Psoas muscle (tissue), 7 donors: ENCODE measurements at regions not wholly inside any gene's neighbourhood (a gene's known extent, or its start where the extent isn't known, plus 50 kb on each side); places are given as distances from the start of the nearest gene placed in this dataset.

Source experiments
- ATAC-seq, 4 donors: fragments of 200-7000 bp; cut with Tn5 transposase; one replicate each; pipeline ENCODE4 v1.9.1; 2020; ENCODE audit warnings: moderate library complexity in 3 of 4, mild to moderate bottlenecking in 2 of 4
- DNase-seq, 2 donors: peaks; one replicate each; pipeline ENCODE4 v3.0.0-alpha.2; 2020
- H3K27ac ChIP-seq: fragments of 200-600 bp; one replicate; pipeline ENCODE4 v1.8.0; 2022
- H3K27me3 ChIP-seq, 3 donors: fragments of 200-600 bp in 1 of 3; one replicate each; pipeline versions ENCODE4 v1.6.1 to v1.8.0; 2013 to 2022; ENCODE audit warnings: low read length in 2 of 3, mild to moderate bottlenecking in 2 of 3, moderate library complexity in 1 of 3; ENCODE audit not compliant: insufficient read depth in 3 of 3
- H3K36me3 ChIP-seq, 2 donors: fragments of 200-600 bp in 1 of 2; one replicate each; pipeline versions ENCODE4 v1.6.1 to v1.8.0; 2013 to 2022; ENCODE audit warnings: low read depth in 1 of 2, mild to moderate bottlenecking in 1 of 2, moderate library complexity in 1 of 2; ENCODE audit not compliant: insufficient read depth in 1 of 2
- H3K4me1 ChIP-seq: fragments of 200-600 bp; one replicate; pipeline ENCODE4 v1.8.0; 2022
- H3K4me3 ChIP-seq: fragments of 200-600 bp; one replicate; pipeline ENCODE4 v1.8.0; 2022; ENCODE audit warnings: mild to moderate bottlenecking
- H3K9me3 ChIP-seq: fragments of 200-600 bp; one replicate; pipeline ENCODE4 v1.8.0; 2022
- CTCF ChIP-seq: fragments of 200-600 bp; IDR thresholded peaks from one replicate; pipeline ENCODE4 v1.8.0; 2022; ENCODE audit warnings: antibody characterized with exemption
- WGBS, 3 donors: extraction: QIAGEN DNeasy Blood & Tissue Kit; methylation state at CpG; one replicate each; pipeline versions ENCODE4 v1.1.6 to v1.1.7; 2013; 5-methylcytosine and 5-hydroxymethylcytosine counted together
- intact Hi-C, 2 donors: fragments of 100-400 bp; cut with DNase I; formaldehyde crosslinking; loops; one replicate each; pipeline versions ENCODE4 v1.11.0 to v1.14.2; 2022
- donor health status: healthy with polysubstance abuse.
- donor health status: DM: no; HTN: no; CAD: no; lungs with moderate emphysema.
- donor health status: Bipolar disorder and iron deficiency.
- donor health status: healthy.
- donor health status: DM: yes; HTN: yes; CAD: no.
- donor health status: DM: no; HTN: no; CAD: no.
- donor health status: DM: yes; HTN: yes; CAD: no.

- DNase-seq (no peak), ATAC-seq (no peak)
- no peak overlapping the region for H3K4me3 ChIP-seq
- TF ChIP-seq CTCF = no peak
- H3K27me3 ChIP-seq = no peaks in the 10 kb centered on the region
- intact Hi-C loops = no loop called here
- H3K9me3 ChIP-seq = no peaks in the 10 kb centered on the region
- no peaks in the 10 kb centered on the region for H3K36me3 ChIP-seq
- no peak overlapping the region for H3K27ac ChIP-seq
- H3K4me1 ChIP-seq = no peaks in the 10 kb centered on the region
Measured at GRCh38 chr12:105874121-105874520, 264.6 kb downstream of the NUAK1 start.

GRCh38 chr12:105876396-105876927 is 262.3 kb downstream of the NUAK1 start:
- no peaks in the 10 kb centered on the region for H3K27me3 ChIP-seq
- no peaks in the 10 kb centered on the region for H3K9me3 ChIP-seq
- ATAC-seq (no peak), DNase-seq (no peak)
- H3K36me3 ChIP-seq = no peaks in the 10 kb centered on the region
- H3K4me1 ChIP-seq = no peaks in the 10 kb centered on the region
- no peak overlapping the region for H3K4me3 ChIP-seq
- intact Hi-C loops = no loop called here
- no peak overlapping the region for H3K27ac ChIP-seq
- WGBS, 3 donors = 36 to 43% (median 39%) methylated on average over 2 of the region's 2 CpGs
- TF ChIP-seq CTCF = no peak

- TF ChIP-seq CTCF = no peak
- Histone ChIP-seq H3K27me3 (no peaks in the 10 kb centered on the region), H3K4me3 (no peak overlapping the region), H3K36me3 (no peaks in the 10 kb centered on the region), H3K9me3 (no peaks in the 10 kb centered on the region), H3K4me1 (no peaks in the 10 kb centered on the region), H3K27ac (no peak overlapping the region)
- DNase-seq (no peak), ATAC-seq (no peak)
- 96 to 98% (median 96%) methylated on average over 3 of the region's 3 CpGs for WGBS, 3 donors
- intact Hi-C loops = no loop called here
Measured at GRCh38 chr12:105878964-105879363, 259.8 kb downstream of the NUAK1 start.

- H3K9me3 ChIP-seq = no peaks in the 10 kb centered on the region
- H3K4me1 ChIP-seq = no peaks in the 10 kb centered on the region
- no peak overlapping the region for H3K27ac ChIP-seq
- H3K4me3 ChIP-seq = no peak overlapping the region
- no peak for TF ChIP-seq CTCF
- 67 to 93% (median 71%) methylated on average over 2 of the region's 2 CpGs for WGBS, 3 donors
- H3K27me3 ChIP-seq = no peaks in the 10 kb centered on the region
- DNase-seq (no peak), ATAC-seq (no peak)
- no peaks in the 10 kb centered on the region for H3K36me3 ChIP-seq
- intact Hi-C loops = no loop called here
Measured at GRCh38 chr12:105880824-105881388, 257.8 kb downstream of the NUAK1 start.

- H3K9me3 ChIP-seq = no peaks in the 10 kb centered on the region
- H3K4me3 ChIP-seq = no peak overlapping the region
- DNase-seq = peak; percentile 19 to 71
- no peak overlapping the region for H3K27ac ChIP-seq
- H3K36me3 ChIP-seq = no peaks in the 10 kb centered on the region
- intact Hi-C loops = no loop called here
- WGBS, 3 donors = 30 to 63% (median 56%) methylated on average over 1 of the region's 1 CpG
- TF ChIP-seq CTCF = no peak
- no peaks in the 10 kb centered on the region for H3K4me1 ChIP-seq
- H3K27me3 ChIP-seq = no peaks in the 10 kb centered on the region
- peak; percentile 40 to 79 (median 56) for ATAC-seq
Measured at GRCh38 chr12:105882404-105882803, 256.4 kb downstream of the NUAK1 start.
